ENCODE measurements at regions not wholly inside any gene's neighbourhood (a gene's known extent, or its start where the extent isn't known, plus 50 kb on each side); places are given as distances from the start of the nearest gene placed in this dataset.

- no peak for TF ChIP-seq CTCF (conservative IDR thresholded peaks at IDR 0.05 in 1 of 2, IDR thresholded peaks at IDR 0.05 in 1 of 2; ENCODE audit: low read depth in 1 of 2, low read length in 2 of 2)
- TF ChIP-seq EZH2 (IDR thresholded peaks at IDR 0.05; ENCODE audit: low read length, missing control alignments) = no peak
Measured at GRCh38 chr2:145797692-145798091, 1277.8 kb upstream of the ZEB2 start.

All from fibroblast of lung (primary cell).